ENCODE measurements at regions not wholly inside any gene's neighbourhood (a gene's known extent, or its start where the extent isn't known, plus 50 kb on each side); places are given as distances from the start of the nearest gene placed in this dataset.

GRCh38 chr10:55497893-55498499, 697.0 kb upstream of the PCDH15 start:
- H3K9me3 ChIP-seq (ENCODE audit: insufficient read depth, low read length, severe bottlenecking), result no peaks in the 10 kb centered on the region
- ATAC-seq (ENCODE audit: insufficient read depth, low read depth), result no peak
- H3K27ac ChIP-seq (ENCODE audit: low read length), result no peak overlapping the region
- no peak for DNase-seq
- H3K27me3 ChIP-seq (ENCODE audit: insufficient read depth, low read length, poor library complexity), result no peaks in the 10 kb centered on the region
- H3K4me1 ChIP-seq (ENCODE audit: insufficient read depth, low read length), result no peaks in the 10 kb centered on the region
- no peak overlapping the region for H2AFZ ChIP-seq (ENCODE audit: low read depth, low read length)
- H3K4me2 ChIP-seq (ENCODE audit: insufficient read depth, low read length), result no peak overlapping the region
- no peak overlapping the region for H3K4me3 ChIP-seq (ENCODE audit: low read depth in 1 of 2, low read length in 2 of 2)
- H3K9ac ChIP-seq (ENCODE audit: low read depth, low read length), result no peak overlapping the region
- no peaks in the 10 kb centered on the region for H3K36me3 ChIP-seq (ENCODE audit: insufficient read depth, low read length)
- H4K20me1 ChIP-seq (ENCODE audit: insufficient read depth, low read length), result no peaks in the 10 kb centered on the region
- TF ChIP-seq CTCF (IDR thresholded peaks at IDR 0.05; ENCODE audit: borderline replicate concordance, extremely low read depth, low read length, poor library complexity, severe bottlenecking) (no peak), EZH2 (IDR thresholded peaks at IDR 0.05; ENCODE audit: borderline replicate concordance, low read depth, low read length, severe bottlenecking) (no peak)
- H3K79me2 ChIP-seq (ENCODE audit: insufficient read depth, low read length), result no peaks in the 10 kb centered on the region

- Histone ChIP-seq H3K4me1 (ENCODE audit: insufficient read depth, low read length) (no peaks in the 10 kb centered on the region), H3K27me3 (ENCODE audit: insufficient read depth, low read length, poor library complexity) (no peaks in the 10 kb centered on the region), H3K9me3 (ENCODE audit: insufficient read depth, low read length, severe bottlenecking) (no peaks in the 10 kb centered on the region), H3K36me3 (ENCODE audit: insufficient read depth, low read length) (no peaks in the 10 kb centered on the region), H3K4me3 (ENCODE audit: low read depth in 1 of 2, low read length in 2 of 2) (no peak overlapping the region), H3K79me2 (ENCODE audit: insufficient read depth, low read length) (no peaks in the 10 kb centered on the region), H2AFZ (ENCODE audit: low read depth, low read length) (no peak overlapping the region), H4K20me1 (ENCODE audit: insufficient read depth, low read length) (no peaks in the 10 kb centered on the region), H3K27ac (ENCODE audit: low read length) (no peak overlapping the region), H3K4me2 (ENCODE audit: insufficient read depth, low read length) (no peak overlapping the region), H3K9ac (ENCODE audit: low read depth, low read length) (no peak overlapping the region)
- TF ChIP-seq CTCF (IDR thresholded peaks at IDR 0.05; ENCODE audit: borderline replicate concordance, extremely low read depth, low read length, poor library complexity, severe bottlenecking) (no peak), EZH2 (IDR thresholded peaks at IDR 0.05; ENCODE audit: borderline replicate concordance, low read depth, low read length, severe bottlenecking) (no peak)
- no peak for ATAC-seq (ENCODE audit: insufficient read depth, low read depth)
- DNase-seq, result no peak
Measured at GRCh38 chr10:55495555-55495954, 694.5 kb upstream of the PCDH15 start.

- Histone ChIP-seq H2AFZ (ENCODE audit: low read depth, low read length) (no peak overlapping the region), H3K9ac (ENCODE audit: low read depth, low read length) (no peak overlapping the region), H3K27me3 (ENCODE audit: insufficient read depth, low read length, poor library complexity) (no peaks in the 10 kb centered on the region), H3K36me3 (ENCODE audit: insufficient read depth, low read length) (no peaks in the 10 kb centered on the region), H3K79me2 (ENCODE audit: insufficient read depth, low read length) (no peaks in the 10 kb centered on the region), H3K4me1 (ENCODE audit: insufficient read depth, low read length) (no peaks in the 10 kb centered on the region), H3K27ac (ENCODE audit: low read length) (no peak overlapping the region), H4K20me1 (ENCODE audit: insufficient read depth, low read length) (no peaks in the 10 kb centered on the region), H3K4me3 (ENCODE audit: low read depth in 1 of 2, low read length in 2 of 2) (no peak overlapping the region), H3K9me3 (ENCODE audit: insufficient read depth, low read length, severe bottlenecking) (no peaks in the 10 kb centered on the region), H3K4me2 (ENCODE audit: insufficient read depth, low read length) (no peak overlapping the region)
- no peak for ATAC-seq (ENCODE audit: insufficient read depth, low read depth)
- DNase-seq, result no peak
- no peak for TF ChIP-seq CTCF (IDR thresholded peaks at IDR 0.05; ENCODE audit: borderline replicate concordance, extremely low read depth, low read length, poor library complexity, severe bottlenecking)
Measured at GRCh38 chr10:55491712-55492111, 690.7 kb upstream of the PCDH15 start.

GRCh38 chr10:55485827-55486226, 684.8 kb upstream of the PCDH15 start:
- no peak for DNase-seq
- no peaks in the 10 kb centered on the region for H3K79me2 ChIP-seq (ENCODE audit: insufficient read depth, low read length)
- no peak overlapping the region for H3K27ac ChIP-seq (ENCODE audit: low read length)
- H3K4me1 ChIP-seq (ENCODE audit: insufficient read depth, low read length), result no peaks in the 10 kb centered on the region
- H3K4me3 ChIP-seq (ENCODE audit: low read depth in 1 of 2, low read length in 2 of 2), result no peak overlapping the region
- H3K27me3 ChIP-seq (ENCODE audit: insufficient read depth, low read length, poor library complexity), result no peaks in the 10 kb centered on the region
- no peak for ATAC-seq (ENCODE audit: insufficient read depth, low read depth)
- H3K9ac ChIP-seq (ENCODE audit: low read depth, low read length), result no peak overlapping the region
- TF ChIP-seq CTCF (IDR thresholded peaks at IDR 0.05; ENCODE audit: borderline replicate concordance, extremely low read depth, low read length, poor library complexity, severe bottlenecking), result no peak
- no peak for TF ChIP-seq EZH2 (IDR thresholded peaks at IDR 0.05; ENCODE audit: borderline replicate concordance, low read depth, low read length, severe bottlenecking)
- no peak overlapping the region for H3K4me2 ChIP-seq (ENCODE audit: insufficient read depth, low read length)
- no peaks in the 10 kb centered on the region for H4K20me1 ChIP-seq (ENCODE audit: insufficient read depth, low read length)
- H3K9me3 ChIP-seq (ENCODE audit: insufficient read depth, low read length, severe bottlenecking), result peaks cover 3% of the 10 kb centered on the region
- no peak overlapping the region for H2AFZ ChIP-seq (ENCODE audit: low read depth, low read length)
- H3K36me3 ChIP-seq (ENCODE audit: insufficient read depth, low read length), result no peaks in the 10 kb centered on the region

Measured in DND-41 (cell line).